Thymus (tissue), 11 donors: ENCODE measurements at regions not wholly inside any gene's neighbourhood (a gene's known extent, or its start where the extent isn't known, plus 50 kb on each side); places are given as distances from the start of the nearest gene placed in this dataset.

Source experiments
- DNase-seq, 9 donors: peaks; one replicate each; pipeline ENCODE4 v3.0.0-alpha.2; 2013; ENCODE audit warnings: low spot score in 9 of 9, low read depth in 6 of 9, missing footprints in 1 of 9
- H3K27ac ChIP-seq, 2 donors: one replicate each; pipeline ENCODE4 v1.5.1; 2013; ENCODE audit warnings: control low read depth in 1 of 2, low read depth in 1 of 2, low read length in 1 of 2, mild to moderate bottlenecking in 1 of 2, moderate library complexity in 1 of 2
- H3K27me3 ChIP-seq, 2 donors: one replicate each; pipeline ENCODE4 v1.5.1; 2013; ENCODE audit warnings: low read length in 1 of 2; ENCODE audit not compliant: control insufficient read depth in 2 of 2, insufficient read depth in 1 of 2
- H3K36me3 ChIP-seq, 2 donors: one replicate each; pipeline ENCODE4 v1.5.1; 2013; ENCODE audit warnings: low read length in 1 of 2, mild to moderate bottlenecking in 1 of 2, moderate library complexity in 1 of 2; ENCODE audit not compliant: control insufficient read depth in 2 of 2, insufficient read depth in 2 of 2
- H3K4me1 ChIP-seq, 2 donors: one replicate each; pipeline ENCODE4 v1.5.1; 2013; ENCODE audit warnings: low read length in 2 of 2; ENCODE audit not compliant: control insufficient read depth in 2 of 2, insufficient read depth in 2 of 2
- H3K4me3 ChIP-seq, 2 donors: one replicate each; pipeline ENCODE4 v1.5.1; 2013; ENCODE audit warnings: low read length in 2 of 2, control low read depth in 1 of 2, mild to moderate bottlenecking in 1 of 2
- H3K9me3 ChIP-seq, 2 donors: one replicate each; pipeline ENCODE4 v1.5.1; 2013; ENCODE audit warnings: low read length in 1 of 2, mild to moderate bottlenecking in 1 of 2; ENCODE audit not compliant: control insufficient read depth in 2 of 2, insufficient read depth in 1 of 2
- WGBS: extraction: QIAGEN DNeasy Blood & Tissue Kit; methylation state at CpG from one replicate; pipeline ENCODE4 v1.1.7; 2013; 5-methylcytosine and 5-hydroxymethylcytosine counted together
- donor health status: healthy.

DNA sequence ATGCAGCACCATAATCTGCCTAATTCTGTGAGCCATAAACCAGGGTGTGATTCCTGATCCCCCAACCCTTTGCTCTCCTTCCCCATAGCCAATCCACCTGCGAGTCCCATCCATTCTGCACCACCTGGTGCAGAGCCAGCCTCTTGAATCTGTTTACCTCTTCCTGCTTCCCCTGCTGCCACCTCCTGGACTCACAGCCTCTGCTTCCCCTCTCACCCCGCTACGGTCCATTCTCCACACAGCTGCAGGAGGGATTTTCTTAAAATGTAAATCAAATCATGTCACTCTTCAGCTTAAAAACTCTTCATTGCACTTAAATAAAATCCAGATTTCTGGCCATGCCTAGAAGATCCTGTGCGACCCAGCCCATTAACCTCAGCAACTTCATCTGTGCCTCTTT lies 186.7 kb downstream of the FOXD2 start:
- Histone ChIP-seq H3K4me1 (no peaks in the 10 kb centered on the region), H3K4me3 (no peak overlapping the region), H3K9me3 (no peaks in the 10 kb centered on the region), H3K27me3 (no peaks in the 10 kb centered on the region), H3K36me3 (no peaks in the 10 kb centered on the region), H3K27ac (no peak overlapping the region)
- DNase-seq = peak in 3 of 9 donors; percentile 4 to 28 (median 15)
- WGBS = 59% methylated on average over 4 of the region's 4 CpGs

GRCh38 chr1:47627016-47627415 lies 189.2 kb downstream of the FOXD2 start:
- Histone ChIP-seq H3K4me1 (no peaks in the 10 kb centered on the region), H3K36me3 (no peaks in the 10 kb centered on the region), H3K27ac (no peak overlapping the region), H3K9me3 (no peaks in the 10 kb centered on the region), H3K4me3 (no peak overlapping the region), H3K27me3 (no peaks in the 10 kb centered on the region)
- no peak for DNase-seq
- WGBS = 95% methylated on average over 2 of the region's 2 CpGs

GRCh38 chr1:47627471-47628370 lies 189.9 kb downstream of the FOXD2 start:
- Histone ChIP-seq H3K36me3 (no peaks in the 10 kb centered on the region), H3K9me3 (no peaks in the 10 kb centered on the region), H3K4me3 (no peak overlapping the region), H3K27me3 (no peaks in the 10 kb centered on the region), H3K4me1 (no peaks in the 10 kb centered on the region), H3K27ac (no peak overlapping the region)
- 92% methylated on average over 23 of the region's 23 CpGs for WGBS
- DNase-seq = no peak

GRCh38 chr1:47629201-47629600 lies 191.4 kb downstream of the FOXD2 start:
- H3K4me1 ChIP-seq = no peaks in the 10 kb centered on the region
- H3K4me3 ChIP-seq = no peak overlapping the region
- H3K9me3 ChIP-seq = no peaks in the 10 kb centered on the region
- DNase-seq = no peak
- H3K27me3 ChIP-seq = no peaks in the 10 kb centered on the region
- no peak overlapping the region for H3K27ac ChIP-seq
- WGBS = 97% methylated on average over 3 of the region's 3 CpGs
- H3K36me3 ChIP-seq = no peaks in the 10 kb centered on the region

GRCh38 chr1:47630346-47630745 lies 192.5 kb downstream of the FOXD2 start:
- no peak overlapping the region for H3K27ac ChIP-seq
- over 99% methylated on average over 4 of the region's 4 CpGs for WGBS
- no peaks in the 10 kb centered on the region for H3K27me3 ChIP-seq
- H3K36me3 ChIP-seq = no peaks in the 10 kb centered on the region
- H3K4me1 ChIP-seq = no peaks in the 10 kb centered on the region
- no peak for DNase-seq
- H3K4me3 ChIP-seq = no peak overlapping the region
- no peaks in the 10 kb centered on the region for H3K9me3 ChIP-seq

- H3K9me3 ChIP-seq = no peaks in the 10 kb centered on the region
- H3K36me3 ChIP-seq = no peaks in the 10 kb centered on the region
- 94% methylated on average over 17 of the region's 17 CpGs for WGBS
- no peak for DNase-seq
- no peaks in the 10 kb centered on the region for H3K27me3 ChIP-seq
- H3K27ac ChIP-seq = no peak overlapping the region
- H3K4me3 ChIP-seq = no peak overlapping the region
- no peaks in the 10 kb centered on the region for H3K4me1 ChIP-seq
These were observed 193.7 kb downstream of the FOXD2 start for GRCh38 chr1:47631411-47631995.

DNA sequence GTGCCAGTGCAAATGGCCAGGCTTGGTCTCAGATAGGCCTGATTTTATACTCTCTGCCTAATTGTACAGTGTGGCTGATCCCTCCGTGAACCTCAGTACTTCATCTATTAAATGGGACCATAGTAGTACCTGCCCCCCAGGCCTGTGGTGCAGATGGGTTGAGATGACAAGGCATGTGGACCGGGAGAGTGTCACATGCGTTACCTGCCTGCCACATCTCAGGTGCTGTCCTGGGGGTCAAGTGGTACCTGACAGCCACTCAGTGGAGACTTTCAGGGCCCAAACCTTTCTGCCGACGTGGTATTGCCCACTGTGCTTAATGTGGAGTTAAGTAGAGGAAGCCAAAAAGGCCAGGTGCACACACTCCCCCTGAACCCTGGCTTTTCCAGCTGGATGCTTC lies 197.3 kb downstream of the FOXD2 start:
- Histone ChIP-seq H3K4me3 (no peak overlapping the region), H3K9me3 (no peaks in the 10 kb centered on the region), H3K27ac (no peak overlapping the region), H3K27me3 (no peaks in the 10 kb centered on the region), H3K4me1 (no peaks in the 10 kb centered on the region), H3K36me3 (no peaks in the 10 kb centered on the region)
- WGBS = 96% methylated on average over 5 of the region's 5 CpGs
- no peak for DNase-seq

DNA sequence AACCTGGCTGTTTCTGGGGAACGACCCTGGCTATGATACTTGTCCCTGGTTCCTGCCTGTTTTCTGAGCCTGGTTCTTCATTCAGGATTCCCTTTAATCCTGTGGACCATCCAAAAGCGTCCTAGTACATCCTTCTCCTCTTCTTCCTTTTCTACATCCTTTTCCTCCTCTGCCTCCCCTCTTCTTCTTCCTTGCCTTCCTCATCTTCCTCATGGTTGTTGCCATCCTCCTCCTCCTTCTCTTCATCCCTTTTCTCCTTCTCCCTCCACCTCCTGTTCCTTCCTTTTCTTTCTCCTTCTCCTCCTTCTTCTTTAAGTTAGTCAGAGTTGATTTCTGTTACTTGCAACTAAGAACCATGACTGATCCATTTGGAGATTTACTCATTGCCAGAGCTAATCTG lies 197.8 kb downstream of the FOXD2 start:
- Histone ChIP-seq H3K9me3 (no peaks in the 10 kb centered on the region), H3K4me1 (no peaks in the 10 kb centered on the region), H3K27me3 (no peaks in the 10 kb centered on the region), H3K36me3 (no peaks in the 10 kb centered on the region), H3K27ac (no peak overlapping the region), H3K4me3 (no peak overlapping the region)
- no peak for DNase-seq
- 88% methylated on average over 2 of the region's 2 CpGs for WGBS

DNA sequence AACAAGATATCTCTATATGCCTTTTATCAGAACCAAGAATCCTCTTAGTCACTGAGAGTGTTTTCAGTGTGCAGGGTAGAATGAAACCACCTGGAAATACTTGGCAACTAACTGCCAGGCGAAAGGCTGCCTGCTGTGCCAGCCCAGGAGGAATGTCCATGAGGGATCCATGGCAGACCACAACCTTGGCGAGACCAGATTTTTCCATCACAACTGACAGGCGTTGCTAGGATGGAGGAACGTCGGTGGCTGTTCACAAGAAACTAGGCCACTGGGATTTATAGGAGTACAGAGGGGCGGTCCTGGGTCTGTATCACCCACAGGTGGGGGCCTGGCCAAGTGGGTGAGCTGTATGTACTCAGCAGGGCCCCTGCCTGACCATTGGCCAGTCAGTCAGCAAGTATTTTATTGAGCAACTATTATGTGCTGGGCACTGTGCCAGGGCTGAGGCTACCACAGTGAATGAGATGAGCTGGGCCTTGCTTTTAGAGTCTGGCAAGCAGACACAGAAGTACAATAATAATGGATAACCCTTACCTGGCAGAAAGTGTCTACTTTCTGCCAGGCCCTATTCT lies 199.4 kb downstream of the FOXD2 start:
- Histone ChIP-seq H3K4me3 (no peak overlapping the region), H3K4me1 (no peaks in the 10 kb centered on the region), H3K27me3 (no peaks in the 10 kb centered on the region), H3K27ac (no peak overlapping the region), H3K36me3 (no peaks in the 10 kb centered on the region), H3K9me3 (no peaks in the 10 kb centered on the region)
- WGBS = 88% methylated on average over 6 of the region's 6 CpGs
- no peak for DNase-seq
